ENCODE measurements at regions not wholly inside any gene's neighbourhood (a gene's known extent, or its start where the extent isn't known, plus 50 kb on each side); places are given as distances from the start of the nearest gene placed in this dataset.

DNA sequence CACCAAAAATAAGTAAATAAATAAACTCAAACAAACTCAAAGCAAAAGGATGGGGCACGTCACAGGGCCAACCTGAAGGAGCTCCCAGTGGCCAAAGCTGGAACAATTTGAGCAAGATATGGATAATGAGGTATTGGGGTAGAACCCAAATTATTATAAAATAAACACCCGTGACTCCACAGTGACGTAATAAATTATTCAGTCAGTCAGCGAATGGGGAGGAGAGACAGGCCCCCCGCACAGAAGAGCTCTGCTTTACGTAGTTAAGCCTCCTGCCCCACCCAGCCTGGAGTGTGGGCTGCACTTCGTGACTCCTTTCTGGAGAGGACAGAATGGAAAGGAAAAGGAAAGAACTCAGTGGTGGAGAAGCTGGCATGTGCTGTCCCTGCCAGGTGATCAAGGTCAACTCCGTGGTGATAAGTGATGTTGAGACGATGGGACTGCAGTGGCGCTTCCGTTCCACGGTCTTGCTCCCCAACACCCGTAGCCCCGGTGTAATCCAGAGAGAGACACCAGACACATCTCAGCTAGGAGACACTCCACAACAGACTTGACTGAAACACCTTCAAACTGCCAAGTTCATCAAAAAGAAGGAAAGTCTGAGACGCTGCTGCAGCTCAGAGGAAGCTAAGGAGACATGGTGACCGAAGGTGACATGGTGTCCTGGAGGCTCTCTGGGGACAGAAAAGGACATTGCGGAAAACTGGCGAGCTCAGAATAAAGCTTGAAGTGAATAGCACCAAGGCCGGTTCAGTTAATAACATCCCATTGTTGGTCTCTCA, 83.3 kb upstream of the COL5A1 start:
- TF ChIP-seq GATA2 (IDR thresholded peaks at IDR 0.05; ENCODE audit: low read depth, low read length) (no peak), GATA3 (IDR thresholded peaks at IDR 0.05; ENCODE audit: low read depth, low read length) (no peak)

All from SH-SY5Y (cell line).